ENCODE measurements at regions not wholly inside any gene's neighbourhood (a gene's known extent, or its start where the extent isn't known, plus 50 kb on each side); places are given as distances from the start of the nearest gene placed in this dataset.

- TF ChIP-seq CTCF (IDR thresholded peaks at IDR 0.05) (no peak), POLR2AphosphoS5 (IDR thresholded peaks at IDR 0.05) (no peak), POLR2A (IDR thresholded peaks at IDR 0.05) (no peak)
Observed at GRCh38 chr13:85243831-85244230, 555.4 kb downstream of the SLITRK6 start.

Measured in breast epithelium (tissue), 3 donors.